OCI-LY7 (cell line): ENCODE measurements at regions not wholly inside any gene's neighbourhood (a gene's known extent, or its start where the extent isn't known, plus 50 kb on each side); places are given as distances from the start of the nearest gene placed in this dataset.

Source experiments
- BruUV-seq: library from RNA; stranded (reverse); fragments of 400-500 nt; replicated peaks from 2 replicates; lab custom pipeline; 2021; lab: Mats Ljungman, UMichigan
- CTCF ChIA-PET: fragments of 300-600 bp; sonication (Branson Sonifier 250); formaldehyde crosslinking; loops from one replicate; lab custom pipeline; 2022; ENCODE audit warnings: antibody characterized with exemption; ENCODE audit not compliant: unreplicated experiment; lab: Charles Lee
- POLR2A ChIA-PET: fragments of 300-600 bp; sonication (Branson Sonifier 250); formaldehyde crosslinking; loops from one replicate; lab custom pipeline; 2022; ENCODE audit warnings: antibody characterized with exemption; lab: Charles Lee
- DNase-seq: peaks from one replicate; pipeline ENCODE4 v3.0.0-alpha.2; 2015; ENCODE audit warnings: low spot score
- H2AFZ ChIP-seq: fragments of 200-600 bp; sonication (generic), shearing (Covaris generic); 2 replicates; pipeline ENCODE4 v1.6.1; 2014; ENCODE audit warnings: mild to moderate bottlenecking, antibody characterized with exemption, low read length, moderate library complexity
- H3K27ac ChIP-seq: fragments of 200-600 bp; sonication (generic); 2 replicates; pipeline ENCODE4 v1.5.1; 2014; ENCODE audit warnings: mixed run types, low read depth, mild to moderate bottlenecking, moderate library complexity, low read length, inconsistent platforms; ENCODE audit not compliant: poor library complexity, severe bottlenecking
- H3K36me3 ChIP-seq: fragments of 200-600 bp; sonication (generic); 2 replicates; pipeline ENCODE4 v1.6.1; 2014; ENCODE audit warnings: mild to moderate bottlenecking, antibody characterized with exemption, low read length, moderate library complexity, mixed read lengths; ENCODE audit not compliant: insufficient read depth
- H3K4me1 ChIP-seq: fragments of 200-600 bp; sonication (generic); 2 replicates; pipeline ENCODE4 v1.5.1; 2014; ENCODE audit warnings: mild to moderate bottlenecking, low read length; ENCODE audit not compliant: insufficient read depth, poor library complexity, severe bottlenecking
- H3K4me2 ChIP-seq: fragments of 200-600 bp; sonication (generic); 2 replicates; pipeline ENCODE4 v1.6.1; 2014; ENCODE audit warnings: mild to moderate bottlenecking, low read length
- H3K4me3 ChIP-seq: fragments of 200-600 bp; sonication (generic); 2 replicates; pipeline ENCODE4 v1.5.1; 2014; ENCODE audit warnings: mild to moderate bottlenecking, low read depth, low read length; ENCODE audit not compliant: poor library complexity, severe bottlenecking
- H3K79me2 ChIP-seq: fragments of 200-600 bp; sonication (generic); 2 replicates; pipeline ENCODE4 v1.6.1; 2016; ENCODE audit warnings: low read depth, mild to moderate bottlenecking, low read length, moderate library complexity, mixed read lengths; ENCODE audit not compliant: insufficient read depth
- H3K9me2 ChIP-seq: fragments of 200-600 bp; sonication (generic); 2 replicates; pipeline ENCODE4 v1.6.1; 2016; ENCODE audit warnings: mild to moderate bottlenecking, low read length, mixed read lengths; ENCODE audit not compliant: insufficient read depth
- H3K9me3 ChIP-seq: fragments of 200-600 bp; sonication (generic); 2 replicates; pipeline ENCODE4 v1.6.1; 2014; ENCODE audit warnings: mild to moderate bottlenecking, mixed run types, low read length, mixed read lengths
- H4K20me1 ChIP-seq: fragments of 200-600 bp; sonication (generic); 2 replicates; pipeline ENCODE4 v1.6.1; 2014; ENCODE audit warnings: mild to moderate bottlenecking, antibody characterized with exemption, low read length, moderate library complexity, mixed read lengths; ENCODE audit not compliant: insufficient read depth
- EZH2phosphoT487 ChIP-seq: fragments of 200-600 bp; sonication (generic); IDR thresholded peaks from 2 replicates; pipeline ENCODE4 v1.6.1; 2018; ENCODE audit warnings: low read depth, borderline replicate concordance, mild to moderate bottlenecking, mixed run types, antibody characterized with exemption, low read length, moderate library complexity, mixed read lengths
- intact Hi-C: fragments of 100-400 bp; cut with micrococcal nuclease; formaldehyde crosslinking; loops from one replicate; pipeline ENCODE4 v1.10.0; 2022; ENCODE audit not compliant: unreplicated experiment
- TF ChIP-seq, protein P1 (sequence below): fragments of 200-600 bp; sonication (generic); conservative IDR thresholded peaks from 2 replicates; pipeline ENCODE4 v1.5.1; 2014; ENCODE audit warnings: mild to moderate bottlenecking, antibody characterized with exemption, low read length, moderate library complexity, mixed read lengths

DNA sequence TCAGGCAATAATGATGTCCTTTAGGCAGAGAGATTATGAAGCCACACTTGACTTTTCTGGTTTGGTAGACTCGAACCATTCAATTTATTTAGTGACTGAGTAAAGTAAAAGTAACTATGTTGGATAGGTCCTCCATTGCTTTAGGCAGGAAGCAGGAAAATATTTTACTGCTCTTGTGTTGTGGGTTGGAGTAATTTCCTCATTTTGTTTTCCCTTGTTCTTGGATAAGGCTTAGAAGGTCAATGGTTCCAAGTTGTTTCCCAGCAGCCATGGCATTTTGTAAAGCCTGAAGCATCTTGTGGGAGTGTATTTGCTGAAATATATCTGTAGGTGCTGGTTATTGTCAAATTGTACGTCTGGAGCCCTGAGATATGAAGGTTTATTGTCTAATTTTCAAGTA, 161.2 kb upstream of the SLC38A2 start:
- H3K9me3 ChIP-seq = no peaks in the 10 kb centered on the region
- no peak for DNase-seq
- CTCF ChIA-PET = no interaction called here
- no peaks in the 10 kb centered on the region for H3K79me2 ChIP-seq
- POLR2A ChIA-PET = no interaction called here
- H3K4me3 ChIP-seq = no peak overlapping the region
- no peaks in the 10 kb centered on the region for H3K9me2 ChIP-seq
- intact Hi-C loops = no loop called here
- no peaks in the 10 kb centered on the region for H3K36me3 ChIP-seq
- no peak overlapping the region for H2AFZ ChIP-seq
- TF ChIP-seq, protein P1, sequence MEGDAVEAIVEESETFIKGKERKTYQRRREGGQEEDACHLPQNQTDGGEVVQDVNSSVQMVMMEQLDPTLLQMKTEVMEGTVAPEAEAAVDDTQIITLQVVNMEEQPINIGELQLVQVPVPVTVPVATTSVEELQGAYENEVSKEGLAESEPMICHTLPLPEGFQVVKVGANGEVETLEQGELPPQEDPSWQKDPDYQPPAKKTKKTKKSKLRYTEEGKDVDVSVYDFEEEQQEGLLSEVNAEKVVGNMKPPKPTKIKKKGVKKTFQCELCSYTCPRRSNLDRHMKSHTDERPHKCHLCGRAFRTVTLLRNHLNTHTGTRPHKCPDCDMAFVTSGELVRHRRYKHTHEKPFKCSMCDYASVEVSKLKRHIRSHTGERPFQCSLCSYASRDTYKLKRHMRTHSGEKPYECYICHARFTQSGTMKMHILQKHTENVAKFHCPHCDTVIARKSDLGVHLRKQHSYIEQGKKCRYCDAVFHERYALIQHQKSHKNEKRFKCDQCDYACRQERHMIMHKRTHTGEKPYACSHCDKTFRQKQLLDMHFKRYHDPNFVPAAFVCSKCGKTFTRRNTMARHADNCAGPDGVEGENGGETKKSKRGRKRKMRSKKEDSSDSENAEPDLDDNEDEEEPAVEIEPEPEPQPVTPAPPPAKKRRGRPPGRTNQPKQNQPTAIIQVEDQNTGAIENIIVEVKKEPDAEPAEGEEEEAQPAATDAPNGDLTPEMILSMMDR = no peak
- no peak for TF ChIP-seq EZH2phosphoT487
- H3K4me2 ChIP-seq = no peak overlapping the region
- no peaks in the 10 kb centered on the region for H4K20me1 ChIP-seq
- BruUV-seq = no TSS peak
- no peak overlapping the region for H3K27ac ChIP-seq
- H3K4me1 ChIP-seq = no peaks in the 10 kb centered on the region

DNA sequence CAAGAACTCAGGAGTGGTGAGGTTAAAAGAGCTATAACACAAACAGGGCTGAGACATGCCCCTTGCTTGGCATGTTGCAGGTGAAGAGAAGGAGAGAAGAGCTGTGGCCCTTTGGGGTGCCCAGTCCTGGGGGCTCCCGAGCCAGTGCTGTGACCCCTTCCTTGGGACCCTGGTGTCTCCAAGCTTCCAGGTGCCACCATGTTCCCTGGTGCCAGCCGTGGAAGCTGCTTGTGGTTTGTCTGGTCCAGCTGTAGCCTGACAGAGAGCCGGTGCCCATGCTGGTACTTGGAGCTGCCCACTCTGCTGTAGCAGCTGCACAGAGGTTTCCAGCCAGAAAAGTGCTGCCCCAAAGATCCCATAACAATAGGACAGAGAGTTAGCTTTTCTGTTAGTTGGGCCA, 159.2 kb upstream of the SLC38A2 start:
- intact Hi-C loops = no loop called here
- Histone ChIP-seq H3K4me2 (no peak overlapping the region), H3K27ac (no peak overlapping the region), H2AFZ (no peak overlapping the region), H3K4me1 (no peaks in the 10 kb centered on the region), H3K79me2 (no peaks in the 10 kb centered on the region), H3K9me2 (no peaks in the 10 kb centered on the region; the same call in 1 of the 2 replicates), H3K4me3 (no peak overlapping the region), H3K36me3 (no peaks in the 10 kb centered on the region), H4K20me1 (no peaks in the 10 kb centered on the region), H3K9me3 (no peaks in the 10 kb centered on the region)
- BruUV-seq = no TSS peak
- ChIA-PET POLR2A (interaction anchor here (0.7 kb wide), 1 partner anchor 41 kb away, joined by 3 read pairs; no protein-coding TSS in a partner anchor), CTCF (no interaction called here)
- TF ChIP-seq, protein P1 = no peak
- no peak for TF ChIP-seq EZH2phosphoT487
- DNase-seq = no peak

DNA sequence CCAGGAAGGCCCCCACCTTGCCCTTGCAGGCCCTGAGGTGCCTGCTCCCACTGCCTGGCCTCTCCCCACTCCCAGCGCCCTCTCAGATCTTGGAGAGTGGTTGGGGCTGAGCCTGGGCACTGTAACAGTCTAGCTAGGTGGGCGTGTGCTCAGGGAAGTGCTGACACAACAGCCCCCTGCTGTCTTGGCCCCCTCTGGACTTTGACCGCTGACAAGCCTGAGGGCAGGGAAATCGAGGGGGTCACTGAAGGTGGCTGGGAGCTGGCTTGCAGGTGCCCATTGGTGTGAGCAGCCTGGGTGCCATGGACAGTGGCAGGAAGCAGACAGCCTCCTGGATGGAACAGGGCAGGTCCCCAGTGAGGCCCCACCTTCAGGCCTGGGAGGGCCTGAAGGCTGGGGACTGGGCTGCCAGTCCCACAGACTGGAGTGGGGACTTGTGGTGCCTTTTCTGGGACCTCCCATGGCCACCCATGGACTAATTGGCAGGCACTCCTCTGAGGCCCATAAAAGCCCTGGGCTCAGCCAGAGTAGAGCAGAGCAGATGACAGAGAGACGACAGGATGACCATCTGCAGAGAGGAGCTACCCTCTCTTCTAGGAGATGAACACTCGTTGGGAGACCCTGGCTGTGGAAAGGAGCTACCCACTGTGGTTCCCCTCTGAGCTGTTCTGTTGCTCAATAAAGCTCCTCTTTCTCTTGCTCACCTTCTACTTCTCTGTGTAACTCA, 158.6 kb upstream of the SLC38A2 start:
- DNase-seq = no peak
- H3K4me3 ChIP-seq = no peak overlapping the region
- H3K9me2 ChIP-seq = no peaks in the 10 kb centered on the region; the same call in 1 of the 2 replicates
- H3K4me2 ChIP-seq = no peak overlapping the region
- no peak overlapping the region for H2AFZ ChIP-seq
- no peaks in the 10 kb centered on the region for H3K4me1 ChIP-seq
- CTCF ChIA-PET = no interaction called here
- no peak for TF ChIP-seq EZH2phosphoT487
- TF ChIP-seq, protein P1 = no peak
- POLR2A ChIA-PET = interaction anchor here (0.7 kb wide), 1 partner anchor 41 kb away, joined by 3 read pairs; no protein-coding TSS in a partner anchor
- intact Hi-C loops = no loop called here
- no peaks in the 10 kb centered on the region for H3K9me3 ChIP-seq
- H3K79me2 ChIP-seq = no peaks in the 10 kb centered on the region
- H3K36me3 ChIP-seq = no peaks in the 10 kb centered on the region
- no peak overlapping the region for H3K27ac ChIP-seq
- no peaks in the 10 kb centered on the region for H4K20me1 ChIP-seq
- no TSS peak for BruUV-seq
